Neuronal stem cell (in vitro differentiated cells): ENCODE measurements at regions not wholly inside any gene's neighbourhood (a gene's known extent, or its start where the extent isn't known, plus 50 kb on each side); places are given as distances from the start of the nearest gene placed in this dataset.

Source experiments
- DNase-seq: peaks from one replicate; pipeline ENCODE4 v3.0.0-alpha.2; 2013; ENCODE audit warnings: low spot score
- H2AFZ ChIP-seq: one replicate; pipeline ENCODE4 v1.6.1; 2013; ENCODE audit warnings: mild to moderate bottlenecking, low read length, inconsistent platforms
- H2AK5ac ChIP-seq: 2 replicates; pipeline ENCODE4 v1.6.1; 2013; ENCODE audit warnings: low read depth, mild to moderate bottlenecking, inconsistent platforms, low read length, moderate library complexity, mixed read lengths
- H2BK120ac ChIP-seq: 2 replicates; pipeline ENCODE4 v1.6.1; 2013; ENCODE audit warnings: low read depth, mild to moderate bottlenecking, inconsistent platforms, low read length, moderate library complexity, mixed read lengths
- H2BK12ac ChIP-seq: one replicate; pipeline ENCODE4 v1.6.1; 2013; ENCODE audit warnings: low read length, inconsistent platforms
- H2BK15ac ChIP-seq: 2 replicates; pipeline ENCODE4 v1.6.1; 2013; ENCODE audit warnings: mild to moderate bottlenecking, low read length, inconsistent platforms, mixed read lengths
- H2BK5ac ChIP-seq: one replicate; pipeline ENCODE4 v1.6.1; 2013; ENCODE audit warnings: inconsistent platforms, mild to moderate bottlenecking, low read length, moderate library complexity
- H3K14ac ChIP-seq: one replicate; pipeline ENCODE4 v1.6.1; 2013; ENCODE audit warnings: low read length, inconsistent platforms
- H3K18ac ChIP-seq: 2 replicates; pipeline ENCODE4 v1.6.1; 2013; ENCODE audit warnings: low read length, inconsistent platforms
- H3K23ac ChIP-seq: 2 replicates; pipeline ENCODE4 v1.6.1; 2013; ENCODE audit warnings: low read depth, mild to moderate bottlenecking, mixed read lengths, low read length, inconsistent platforms; ENCODE audit not compliant: poor library complexity
- H3K27ac ChIP-seq: replicated peaks from 3 replicates; pipeline ENCODE4 v1.5.1; 2013; ENCODE audit warnings: low read length, inconsistent platforms
- H3K27me3 ChIP-seq, 3 experiments: 2 replicates each; pipeline ENCODE4 v1.6.1; 2013; ENCODE audit warnings: low read length in 3 of 3, mild to moderate bottlenecking in 2 of 3, inconsistent platforms in 1 of 3, low read depth in 1 of 3, mixed read lengths in 1 of 3, moderate library complexity in 1 of 3; ENCODE audit not compliant: control insufficient read depth in 3 of 3, insufficient read depth in 3 of 3
- H3K36me3 ChIP-seq, 2 donors: replicated peaks in 1 of 2; 2 replicates each; pipeline ENCODE4 v1.6.1; 2013; ENCODE audit warnings: low read length in 2 of 2; ENCODE audit not compliant: control insufficient read depth in 2 of 2, insufficient read depth in 2 of 2
- H3K4ac ChIP-seq: 2 replicates; pipeline ENCODE4 v1.6.1; 2013; ENCODE audit warnings: inconsistent platforms, mild to moderate bottlenecking, low read length, moderate library complexity
- H3K4me1 ChIP-seq, 2 donors: 1 replicate in 1 of 2; 2 replicates in 1 of 2; pipeline ENCODE4 v1.6.1; 2013; ENCODE audit warnings: low read length in 2 of 2, low read depth in 1 of 2; ENCODE audit not compliant: control insufficient read depth in 2 of 2, insufficient read depth in 1 of 2
- H3K4me2 ChIP-seq: one replicate; pipeline ENCODE4 v1.6.1; 2013; ENCODE audit warnings: mild to moderate bottlenecking, low read length, inconsistent platforms; ENCODE audit not compliant: insufficient read depth, poor library complexity, severe bottlenecking
- H3K4me3 ChIP-seq, 2 donors: 2 replicates each; pipeline ENCODE4 v1.5.1; 2013; ENCODE audit warnings: low read length in 2 of 2, mild to moderate bottlenecking in 2 of 2, inconsistent platforms in 1 of 2, moderate library complexity in 1 of 2
- H3K79me1 ChIP-seq: one replicate; pipeline ENCODE4 v1.6.1; 2013; ENCODE audit warnings: low read depth, mild to moderate bottlenecking, inconsistent platforms, low read length, moderate library complexity
- H3K9ac ChIP-seq: one replicate; pipeline ENCODE4 v1.6.1; 2013; ENCODE audit warnings: mild to moderate bottlenecking, low read depth, low read length, inconsistent platforms; ENCODE audit not compliant: poor library complexity
- H3K9me3 ChIP-seq, 2 donors: replicated peaks in 1 of 2; 2 replicates each; pipeline versions ENCODE3 to v1.6.1; 2013; ENCODE audit warnings: low read length in 2 of 2, mild to moderate bottlenecking in 2 of 2, inconsistent platforms in 1 of 2, low read depth in 1 of 2, mixed read lengths in 1 of 2, moderate library complexity in 1 of 2; ENCODE audit not compliant: control insufficient read depth in 2 of 2, insufficient read depth in 1 of 2
- H4K8ac ChIP-seq: one replicate; pipeline ENCODE4 v1.6.1; 2013; ENCODE audit warnings: low read depth, mild to moderate bottlenecking, inconsistent platforms, low read length, moderate library complexity
- H4K91ac ChIP-seq: one replicate; pipeline ENCODE4 v1.6.1; 2013; ENCODE audit warnings: low read length, low read depth, mild to moderate bottlenecking, inconsistent platforms; ENCODE audit not compliant: poor library complexity
- WGBS, 2 donors: extraction: QIAGEN DNeasy Blood & Tissue Kit; methylation state at CpG; one replicate each; pipeline ENCODE4 v1.1.7; 2013; ENCODE audit warnings: missing lambda C conversion rate in 2 of 2, mixed read lengths in 1 of 2; ENCODE audit not compliant: insufficient read length in 2 of 2, insufficient replicate concordance in 1 of 2; ENCODE audit errors: extremely low coverage in 2 of 2; 5-methylcytosine and 5-hydroxymethylcytosine counted together

DNA sequence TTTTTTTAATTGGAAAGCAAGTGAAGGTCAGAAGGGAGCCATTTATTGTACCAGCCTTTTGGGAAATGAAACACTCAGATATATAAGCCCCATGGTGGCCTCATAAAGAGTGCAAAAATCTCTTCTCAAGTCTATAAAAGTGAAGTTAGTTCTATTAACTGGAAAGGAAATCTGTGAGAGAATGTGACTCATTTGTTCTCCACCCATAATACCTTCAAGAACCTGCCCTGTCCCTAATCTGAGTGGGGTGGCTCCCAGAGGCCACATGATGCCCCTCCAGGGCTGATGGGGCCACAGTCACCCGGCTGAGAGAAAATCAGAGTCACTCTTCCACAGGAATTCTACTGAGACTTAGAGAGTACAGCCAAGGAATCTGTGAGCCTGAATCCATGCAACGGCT lies 65.8 kb upstream of the SERP2 start:
- no CpG with 5 or more reads among the region's 2 CpGs for WGBS, 2 donors
- Histone ChIP-seq H2AFZ (no peak overlapping the region), H3K4me3 (no peak overlapping the region), H4K91ac (no peak overlapping the region), H2BK120ac (no peak overlapping the region), H2BK12ac (no peak overlapping the region), H3K9me3 (peaks cover 0 to 3% of the 10 kb centered on the region in 2 donors), H2BK5ac (no peak overlapping the region), H4K8ac (no peak overlapping the region), H2AK5ac (no peak overlapping the region), H3K23ac (no peak overlapping the region), H3K9ac (no peak overlapping the region), H3K27ac (no peak overlapping the region), H3K79me1 (no peaks in the 10 kb centered on the region), H3K36me3 (no peaks in the 10 kb centered on the region), H3K18ac (no peak overlapping the region), H3K4me2 (no peak overlapping the region), H3K4me1 (peaks cover 13 to 21% of the 10 kb centered on the region in 2 donors), H3K14ac (no peak overlapping the region), H3K27me3 (peaks cover 0 to 1% (median 0%) of the 10 kb centered on the region in 3 experiments), H3K4ac (no peak overlapping the region), H2BK15ac (no peak overlapping the region)
- no peak for DNase-seq

DNA sequence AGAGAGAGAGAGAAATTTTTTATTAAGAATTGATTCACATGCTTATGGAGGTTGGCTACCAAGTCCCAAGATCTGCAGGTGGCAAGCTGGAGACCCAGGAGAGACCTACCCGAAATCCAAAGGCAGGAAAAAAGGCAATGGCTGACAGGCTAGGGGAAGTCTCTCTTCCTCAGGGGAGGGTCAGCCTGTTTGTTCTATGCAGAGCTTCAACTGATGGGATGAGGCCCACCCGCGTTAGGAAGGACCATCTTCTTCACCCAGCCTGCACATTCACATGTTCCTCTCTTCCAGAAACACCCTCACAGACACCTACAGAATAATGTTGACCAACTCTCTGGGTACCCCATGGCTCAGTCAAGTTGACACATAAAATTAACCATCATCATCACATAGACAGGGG lies 65.3 kb upstream of the SERP2 start:
- Histone ChIP-seq H2BK120ac (no peak overlapping the region), H3K79me1 (no peaks in the 10 kb centered on the region)

GRCh38 chr13:44309794-44310757 lies 63.5 kb upstream of the SERP2 start:
- Histone ChIP-seq H3K79me1 (no peaks in the 10 kb centered on the region), H2BK120ac (no peak overlapping the region), H3K4ac (no peak overlapping the region), H3K18ac (no peak overlapping the region), H4K8ac (no peak overlapping the region), H4K91ac (no peak overlapping the region), H3K9me3 (peaks cover 0 to 3% of the 10 kb centered on the region in 2 donors), H3K27ac (no peak overlapping the region), H2BK12ac (no peak overlapping the region), H3K36me3 (no peaks in the 10 kb centered on the region), H3K9ac (no peak overlapping the region), H3K27me3 (peaks cover 0 to 1% (median 0%) of the 10 kb centered on the region in 3 experiments), H2BK15ac (no peak overlapping the region), H2AFZ (peak overlapping the region; percentile 41), H3K23ac (no peak overlapping the region), H3K4me1 (peaks cover 12 to 18% of the 10 kb centered on the region in 2 donors), H3K14ac (no peak overlapping the region), H3K4me2 (no peak overlapping the region), H2AK5ac (no peak overlapping the region), H3K4me3 (no peak overlapping the region), H2BK5ac (no peak overlapping the region)
- WGBS, 2 donors, result no CpG with 5 or more reads among the region's 15 CpGs
- no peak for DNase-seq

More for the DNA sequence above, 65.3 kb upstream of the SERP2 start:
- H2BK5ac ChIP-seq, result no peak overlapping the region
- H2AFZ ChIP-seq, result no peak overlapping the region
- no peak overlapping the region for H3K23ac ChIP-seq
- H3K4me2 ChIP-seq, result no peak overlapping the region
- H3K9me3 ChIP-seq, result peaks cover 0 to 3% of the 10 kb centered on the region in 2 donors
- H3K14ac ChIP-seq, result no peak overlapping the region
- no peak overlapping the region for H3K4ac ChIP-seq
- peaks cover 13 to 21% of the 10 kb centered on the region in 2 donors for H3K4me1 ChIP-seq
- peaks cover 0 to 1% (median 0%) of the 10 kb centered on the region in 3 experiments for H3K27me3 ChIP-seq
- H2AK5ac ChIP-seq, result peak overlapping the region; percentile 6
- peak overlapping the region; percentile 45 for H2BK15ac ChIP-seq
- WGBS, 2 donors, result no CpG with 5 or more reads among the region's 3 CpGs
- H3K27ac ChIP-seq, result no peak overlapping the region
- DNase-seq, result no peak
- no peak overlapping the region for H2BK12ac ChIP-seq
- no peak overlapping the region for H4K8ac ChIP-seq
- H3K36me3 ChIP-seq, result no peaks in the 10 kb centered on the region
- H3K9ac ChIP-seq, result no peak overlapping the region
- H3K18ac ChIP-seq, result no peak overlapping the region
- no peak overlapping the region for H4K91ac ChIP-seq
- H3K4me3 ChIP-seq, result no peak overlapping the region

DNA sequence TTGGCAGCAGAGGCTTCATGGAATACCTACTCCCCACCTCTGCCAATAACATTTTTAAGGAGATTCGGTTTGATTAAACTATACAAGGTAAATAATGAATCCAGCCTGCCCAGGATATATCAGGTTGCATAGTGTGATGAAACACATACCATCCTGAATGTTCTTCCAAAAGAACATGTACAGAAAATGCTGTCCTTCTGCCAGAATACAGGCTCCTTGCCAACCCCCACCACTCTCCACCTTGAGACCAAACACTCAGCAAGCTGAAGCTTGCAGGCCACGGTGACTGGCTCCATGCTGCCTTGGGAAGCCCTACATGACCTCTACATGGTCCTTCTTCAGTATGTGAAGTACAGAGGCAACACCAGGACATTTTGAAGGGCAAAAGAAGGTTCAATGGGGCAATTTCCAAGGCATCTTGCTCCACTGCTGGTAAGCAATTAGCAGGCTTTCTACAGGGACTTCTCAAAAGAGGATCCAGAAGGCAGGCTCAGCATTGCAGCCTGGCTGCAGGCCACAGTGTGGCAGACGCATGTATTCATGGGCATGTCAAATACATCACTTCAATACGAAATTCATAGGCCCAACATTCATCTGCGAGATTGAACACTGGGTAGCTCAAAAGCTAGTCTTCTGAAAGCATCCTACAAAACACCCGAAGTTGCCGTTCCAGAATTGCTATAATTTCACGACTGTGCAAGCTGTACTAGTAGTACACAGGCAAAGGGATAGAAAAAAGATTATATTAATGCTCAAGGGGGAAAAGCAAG lies 62.4 kb upstream of the SERP2 start:
- peak overlapping the region; percentile 51 for H2AK5ac ChIP-seq
- no peak overlapping the region for H2AFZ ChIP-seq
- no peak overlapping the region for H4K91ac ChIP-seq
- H3K4ac ChIP-seq, result no peak overlapping the region
- H3K79me1 ChIP-seq, result no peaks in the 10 kb centered on the region
- no peak overlapping the region for H3K27ac ChIP-seq
- H3K23ac ChIP-seq, result no peak overlapping the region
- no peak for DNase-seq
- H3K18ac ChIP-seq, result no peak overlapping the region
- no peak overlapping the region for H2BK120ac ChIP-seq
- no CpG with 5 or more reads among the region's 8 CpGs for WGBS, 2 donors
- H3K36me3 ChIP-seq, result no peaks in the 10 kb centered on the region
- peaks cover 0 to 1% (median 0%) of the 10 kb centered on the region in 3 experiments for H3K27me3 ChIP-seq
- no peak overlapping the region for H2BK5ac ChIP-seq
- H3K9me3 ChIP-seq, result peaks cover 0 to 3% of the 10 kb centered on the region in 2 donors
- no peak overlapping the region for H2BK15ac ChIP-seq
- H3K4me1 ChIP-seq, result peaks cover 3 to 11% of the 10 kb centered on the region in 2 donors
- H3K4me2 ChIP-seq, result no peak overlapping the region
- H4K8ac ChIP-seq, result no peak overlapping the region
- no peak overlapping the region for H2BK12ac ChIP-seq
- H3K14ac ChIP-seq, result no peak overlapping the region
- no peak overlapping the region for H3K4me3 ChIP-seq
- H3K9ac ChIP-seq, result no peak overlapping the region
